Ureter (tissue), 1 donor: ENCODE measurements at regions not wholly inside any gene's neighbourhood (a gene's known extent, or its start where the extent isn't known, plus 50 kb on each side); places are given as distances from the start of the nearest gene placed in this dataset.
"Not testable (repeated sequence)": the region's sequence is repeated elsewhere in the genome, so short reads cannot be mapped to it uniquely, and the experiment has no call there.

Source experiments
- DNase-seq: peaks from one replicate; pipeline ENCODE4 v3.0.0-alpha.2; 2020; ENCODE audit warnings: low spot score
- donor health status: DM: yes; HTN: yes; CAD: no.

- not testable (repeated sequence) for DNase-seq
Observed at GRCh38 chr13:22814433-22814832, 366.3 kb upstream of the SGCG start.

GRCh38 chr13:22821589-22821988, 359.2 kb upstream of the SGCG start:
- no peak for DNase-seq

- DNase-seq, result no peak
Observed at GRCh38 chr13:22825186-22825585, 355.6 kb upstream of the SGCG start.

- DNase-seq, result no peak
Observed at GRCh38 chr13:22828081-22828480, 352.7 kb upstream of the SGCG start.

DNA sequence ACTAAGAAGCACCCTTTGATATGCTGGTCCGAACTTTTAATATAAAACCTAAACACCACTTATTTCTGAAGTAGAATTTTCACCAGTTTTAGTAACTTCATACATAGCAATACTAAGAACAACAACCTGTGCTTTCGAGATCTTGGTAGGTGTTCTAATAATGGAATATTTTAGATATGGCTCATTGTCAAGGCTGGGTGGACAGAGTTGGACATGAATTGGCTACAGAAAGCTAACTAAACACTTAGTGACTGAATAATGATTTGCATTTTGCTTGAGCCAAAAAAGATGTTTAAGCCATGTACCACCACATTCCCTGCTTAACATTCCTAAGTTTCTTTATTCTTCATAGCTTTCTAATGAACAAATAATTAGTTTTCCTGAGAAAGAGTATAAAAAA, 344.3 kb upstream of the SGCG start:
- DNase-seq, result no peak

DNA sequence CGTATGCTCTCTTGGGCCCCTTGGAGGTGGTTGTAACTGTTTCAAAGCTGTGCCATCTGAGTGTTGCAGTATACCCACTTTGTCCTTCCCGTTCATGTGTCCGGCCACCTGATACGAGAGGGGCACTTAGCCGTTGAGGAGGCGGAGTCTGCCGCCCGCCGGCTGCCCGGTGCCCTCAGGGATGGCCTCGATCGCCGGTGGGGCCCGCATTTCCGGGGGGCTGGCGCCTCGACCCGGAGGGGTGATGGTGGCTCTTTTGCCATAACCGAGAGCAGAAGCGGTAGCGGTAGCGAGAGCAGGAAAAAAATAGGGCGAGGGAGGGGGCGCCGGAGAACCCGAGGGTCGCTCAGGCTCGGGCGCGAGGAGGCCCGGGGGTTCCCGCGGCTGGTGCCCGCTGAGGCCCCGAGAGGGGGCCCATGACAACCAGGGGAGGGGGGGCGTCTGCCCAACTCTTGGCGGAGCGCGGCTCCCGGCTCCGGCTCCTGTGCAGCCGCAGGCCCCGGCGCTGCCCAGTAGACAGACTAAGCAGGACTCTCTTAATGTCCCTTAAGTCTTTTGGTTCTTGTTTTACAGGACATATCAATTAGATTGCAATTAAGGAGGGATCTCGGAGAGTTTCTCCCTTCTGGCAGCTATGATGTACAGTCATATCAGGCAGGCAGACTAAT, 342.7 kb upstream of the SGCG start:
- no peak for DNase-seq

DNA sequence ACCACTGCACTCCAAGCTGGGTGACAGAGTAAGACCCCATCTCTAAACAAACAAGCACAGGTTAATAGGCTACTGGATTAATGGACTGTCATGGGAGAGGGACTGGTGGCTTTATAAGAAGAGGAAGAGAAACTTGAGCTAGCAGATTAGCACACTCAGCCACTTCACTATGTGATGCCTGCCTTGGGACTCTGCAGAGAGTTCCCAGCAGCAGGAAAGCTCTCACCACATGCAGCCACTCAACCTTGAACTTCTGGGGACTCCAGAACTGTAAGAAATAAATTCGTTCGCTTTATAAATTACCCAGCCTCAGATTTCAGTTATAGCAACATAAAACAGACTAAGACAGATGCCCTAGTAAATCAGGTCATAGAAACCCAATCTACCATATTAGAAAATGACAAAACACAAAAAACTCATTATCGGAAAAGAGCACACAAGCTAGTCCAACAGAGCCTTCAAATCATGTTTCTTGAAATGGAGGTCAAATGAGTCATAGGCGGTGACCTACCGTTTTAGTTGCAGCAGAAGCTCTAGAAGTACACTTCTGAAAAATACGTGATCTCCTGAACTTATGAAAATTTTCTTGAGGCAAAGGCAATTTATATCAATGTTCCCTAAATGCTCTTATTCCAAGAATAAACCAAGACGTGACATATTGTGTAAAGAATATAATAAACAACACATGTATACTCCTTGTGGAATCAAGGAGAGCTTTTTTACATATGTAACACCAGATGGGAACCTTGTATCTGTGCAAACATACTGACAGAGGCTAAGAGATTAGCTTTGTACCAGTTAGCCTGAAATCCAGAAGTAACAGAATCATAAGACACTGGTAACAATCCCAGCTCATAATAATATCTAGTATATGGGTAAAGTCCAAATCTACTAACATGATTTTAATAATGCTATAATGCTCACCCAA, 340.9 kb upstream of the SGCG start:
- DNase-seq, result no peak

GRCh38 chr13:22846551-22846950, 334.2 kb upstream of the SGCG start:
- no peak for DNase-seq

- DNase-seq, result no peak
Observed at GRCh38 chr13:22848539-22849052, 332.2 kb upstream of the SGCG start.

DNA sequence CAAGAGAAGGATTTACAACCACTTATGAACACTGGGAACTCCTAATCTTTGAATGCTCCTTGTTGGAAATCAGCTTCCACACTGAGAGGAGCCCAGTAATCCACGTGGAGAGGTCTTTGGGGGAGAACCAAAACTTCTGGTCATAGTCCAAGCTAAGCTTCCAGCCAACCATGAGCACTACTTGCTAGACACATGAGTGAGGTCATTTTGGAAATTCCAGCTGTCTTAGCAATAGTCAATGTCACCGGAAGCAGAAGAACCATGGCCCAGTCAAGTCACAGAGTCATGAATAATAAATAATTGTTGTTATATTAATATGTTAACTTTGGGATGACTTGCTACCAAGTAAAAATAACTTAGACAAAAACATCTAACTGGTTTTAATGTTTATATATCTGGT, 324.9 kb upstream of the SGCG start:
- DNase-seq, result no peak

- DNase-seq, result not testable (repeated sequence)
Observed at GRCh38 chr13:22858980-22859379, 321.8 kb upstream of the SGCG start.

DNA sequence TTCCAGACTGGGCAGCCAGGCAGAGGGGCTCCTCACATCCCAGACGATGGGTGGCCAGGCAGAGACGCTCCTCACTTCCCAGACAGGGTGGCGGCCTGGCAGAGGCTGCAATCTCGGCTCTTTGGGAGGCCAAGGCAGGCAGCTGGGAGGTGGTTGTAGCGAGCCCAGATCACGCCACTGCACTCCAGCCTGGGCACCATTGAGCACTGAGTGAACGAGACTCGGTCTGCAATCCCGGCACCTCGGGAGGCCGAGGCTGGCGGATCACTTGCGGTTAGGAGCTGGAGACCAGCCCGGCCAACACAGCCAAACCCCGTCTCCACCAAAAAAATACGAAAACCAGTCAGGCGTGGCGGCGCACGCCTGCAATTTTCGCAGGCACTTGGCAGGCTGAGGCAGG, 321.4 kb upstream of the SGCG start:
- DNase-seq, result not testable (repeated sequence)

DNA sequence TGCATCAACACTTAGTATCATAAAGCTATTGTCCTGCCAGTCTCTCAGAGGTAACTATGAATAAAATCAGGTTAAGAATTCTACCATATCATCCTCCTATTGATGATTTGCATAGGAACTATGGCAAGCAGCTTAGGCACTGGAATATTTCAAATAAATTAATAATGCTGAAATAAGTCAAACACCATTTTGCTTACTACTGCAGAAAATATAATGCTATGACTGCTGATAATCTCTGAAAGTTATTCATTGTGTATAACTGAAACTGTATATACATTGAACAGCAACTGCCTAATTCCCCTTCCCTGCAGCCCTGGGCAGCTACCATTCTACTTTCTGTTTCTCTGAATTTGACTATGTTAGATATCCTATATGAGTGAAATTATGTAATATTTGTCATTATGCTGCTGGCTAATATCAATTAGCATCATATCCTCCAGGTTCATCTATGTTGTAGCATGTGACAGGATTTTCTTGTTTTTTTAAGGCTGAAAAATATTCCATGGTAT, 318.8 kb upstream of the SGCG start:
- no peak for DNase-seq

DNA sequence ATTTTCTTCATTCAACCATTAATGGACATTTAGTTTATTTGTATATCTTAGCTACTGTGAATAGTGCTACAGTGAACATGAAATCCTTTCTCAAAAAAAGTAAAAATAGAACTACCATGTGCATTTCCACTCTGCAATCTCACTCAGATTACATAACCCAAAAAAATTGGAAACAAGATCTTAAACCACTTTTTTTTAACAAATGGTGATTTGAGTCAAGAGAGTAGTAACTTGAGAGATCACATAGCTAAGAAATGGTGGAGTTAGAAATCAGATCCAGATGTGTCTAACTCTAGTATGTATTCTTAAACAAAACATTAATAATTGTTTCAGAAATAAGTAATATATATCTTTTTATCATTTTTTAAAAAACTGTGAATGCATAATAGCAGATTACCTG, 318.3 kb upstream of the SGCG start:
- DNase-seq, result no peak

GRCh38 chr13:22866221-22866620, 314.6 kb upstream of the SGCG start:
- DNase-seq, result no peak

DNA sequence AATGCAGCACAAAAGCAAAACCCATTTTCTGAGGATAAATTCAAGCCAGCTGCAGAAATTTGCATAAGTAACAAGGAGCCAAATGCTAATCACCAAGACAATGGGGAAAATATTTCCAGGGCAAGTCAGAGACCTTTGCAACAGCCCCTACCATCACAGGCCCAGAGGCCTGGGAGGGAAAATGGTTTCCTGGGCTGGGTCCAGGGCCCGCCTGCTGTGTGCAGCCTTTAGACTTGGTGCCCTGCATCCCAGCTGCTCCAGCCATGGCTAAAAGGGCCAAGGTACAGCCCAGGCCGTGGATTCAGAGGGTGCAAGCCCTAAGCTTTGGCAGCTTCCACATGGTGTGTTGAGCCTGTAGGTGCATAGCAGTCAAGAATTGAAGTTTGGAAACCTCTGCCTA, 309.5 kb upstream of the SGCG start:
- no peak for DNase-seq

DNA sequence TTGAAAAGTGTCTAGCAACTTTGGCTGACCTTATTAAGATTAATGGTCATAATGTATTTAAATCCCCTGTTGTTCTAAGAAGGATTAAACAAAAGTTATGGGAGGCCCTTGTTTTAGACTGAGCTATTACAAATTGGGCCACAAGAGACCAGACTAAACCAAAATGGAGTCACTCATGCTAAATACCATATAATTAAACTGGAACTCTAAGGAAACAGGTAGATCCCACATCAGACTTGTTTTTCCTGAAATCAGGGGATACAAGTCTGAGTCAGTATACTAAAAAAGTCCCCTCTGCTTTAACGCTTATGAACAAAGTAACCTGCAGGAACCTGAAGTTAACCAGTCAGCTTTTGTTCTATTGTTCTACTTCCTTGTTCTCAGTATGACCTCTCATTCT, 305.9 kb upstream of the SGCG start:
- no peak for DNase-seq

GRCh38 chr13:22877421-22877820, 303.4 kb upstream of the SGCG start:
- DNase-seq, result no peak

DNA sequence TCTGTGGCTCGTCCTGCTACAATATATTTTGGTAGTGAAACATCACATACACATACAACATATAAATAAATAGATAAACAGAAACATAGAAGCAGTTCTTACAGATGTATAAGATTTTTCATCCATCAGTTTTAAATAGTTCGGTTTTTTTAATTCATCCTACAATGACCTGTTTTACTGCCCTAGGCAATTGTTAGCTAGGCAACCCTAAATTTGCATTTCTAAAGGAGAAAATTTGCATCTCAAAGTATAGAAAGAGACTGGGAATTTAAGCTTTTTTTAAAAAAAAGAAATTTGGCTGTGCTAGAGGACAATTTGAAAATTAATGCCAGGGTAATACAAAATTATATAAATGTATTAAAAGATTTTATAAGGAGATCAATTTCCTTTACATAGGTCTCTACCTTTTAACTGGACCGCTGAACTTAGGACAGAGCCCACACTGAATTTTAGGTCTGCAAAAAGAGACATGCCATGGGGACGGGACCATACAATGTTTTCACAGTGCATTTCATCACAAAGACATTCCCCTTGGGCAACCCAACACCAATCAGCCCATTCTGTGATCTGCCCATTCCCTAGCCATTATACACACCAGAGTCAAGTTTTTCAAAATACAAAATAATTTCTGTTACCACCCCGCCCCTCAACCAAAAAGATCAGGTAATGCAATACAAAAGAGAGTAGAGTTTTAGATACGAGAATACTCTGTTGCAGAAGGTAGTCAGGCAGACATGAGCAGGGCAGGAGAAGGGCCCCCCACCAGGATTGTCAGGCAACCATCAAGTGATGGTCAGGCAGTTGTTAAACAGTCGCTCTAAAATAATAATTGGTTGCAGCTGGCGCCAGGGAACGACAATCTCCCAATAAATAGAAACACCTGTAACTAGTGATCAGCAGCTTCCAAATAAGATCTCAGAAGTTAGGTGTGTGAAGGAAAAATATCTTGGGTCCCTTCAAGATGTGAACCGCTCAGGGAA, 299.7 kb upstream of the SGCG start:
- DNase-seq, result no peak

- DNase-seq, result not testable (repeated sequence)
Observed at GRCh38 chr13:22881721-22882608, 298.8 kb upstream of the SGCG start.
